Transverse colon (tissue), 4 donors: ENCODE measurements at regions not wholly inside any gene's neighbourhood (a gene's known extent, or its start where the extent isn't known, plus 50 kb on each side); places are given as distances from the start of the nearest gene placed in this dataset.
"Not testable (repeated sequence)": the region's sequence is repeated elsewhere in the genome, so short reads cannot be mapped to it uniquely, and the experiment has no call there.

Experiments
- CTCF ChIP-seq, 5 experiments: fragments of 200-600 bp in 3 of 5; fragments of 450-650 bp in 2 of 5; sonication (generic) in 3 of 5; IDR thresholded peaks; 1 replicate in 2 of 5; 2 replicates in 3 of 5; pipeline ENCODE4 v1.5.1; 2016 to 2017; ENCODE audit warnings: antibody characterized with exemption in 5 of 5, inconsistent platforms in 3 of 5, mild to moderate bottlenecking in 2 of 5, moderate library complexity in 1 of 5
- EP300 ChIP-seq: sonication (generic); formaldehyde crosslinking; IDR thresholded peaks from one replicate; pipeline ENCODE4 v1.6.1; 2017; ENCODE audit warnings: antibody characterized with exemption, low read depth
- POLR2A ChIP-seq: fragments of 450-650 bp; IDR thresholded peaks from one replicate; pipeline ENCODE4 v1.6.1; 2016; ENCODE audit warnings: antibody characterized with exemption, mild to moderate bottlenecking, moderate library complexity
- POLR2AphosphoS5 ChIP-seq, 3 donors: sonication (generic); formaldehyde crosslinking; IDR thresholded peaks; one replicate each; pipeline ENCODE4 v1.6.1; 2016; ENCODE audit warnings: antibody characterized with exemption in 3 of 3

DNA sequence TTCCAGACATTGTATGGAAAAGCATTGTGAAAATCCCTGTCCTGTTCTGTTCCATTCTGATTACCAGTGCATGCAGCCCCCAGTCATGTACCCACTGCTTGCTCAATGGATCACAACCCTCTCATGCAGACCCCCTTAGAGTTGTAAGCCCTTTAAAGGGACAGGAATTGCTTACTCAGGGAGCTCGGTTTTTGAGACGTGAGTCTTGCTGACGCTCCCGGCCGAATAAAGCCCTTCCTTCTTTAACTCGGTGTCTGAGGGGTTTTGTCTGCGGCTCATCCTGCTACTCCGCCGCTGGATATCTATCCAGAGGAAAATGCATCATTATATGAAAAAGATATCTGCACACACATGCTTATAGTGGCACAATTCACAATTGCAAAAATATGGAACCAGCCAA lies 1425.6 kb downstream of the STIM2 start:
- not testable (repeated sequence) for TF ChIP-seq CTCF (IDR thresholded peaks at IDR 0.05); POLR2A; EP300; POLR2AphosphoS5 (IDR thresholded peaks at IDR 0.05)
